CD4-positive, alpha-beta T cell treated with Interferon alpha-2 for 1 hour (primary cell): ENCODE measurements at regions not wholly inside any gene's neighbourhood (a gene's known extent, or its start where the extent isn't known, plus 50 kb on each side); places are given as distances from the start of the nearest gene placed in this dataset.

Experiments
- DNase-seq, 2 donors: peaks; one replicate each; pipeline ENCODE4 v3.0.0-alpha.2; 2020 to 2022

DNA sequence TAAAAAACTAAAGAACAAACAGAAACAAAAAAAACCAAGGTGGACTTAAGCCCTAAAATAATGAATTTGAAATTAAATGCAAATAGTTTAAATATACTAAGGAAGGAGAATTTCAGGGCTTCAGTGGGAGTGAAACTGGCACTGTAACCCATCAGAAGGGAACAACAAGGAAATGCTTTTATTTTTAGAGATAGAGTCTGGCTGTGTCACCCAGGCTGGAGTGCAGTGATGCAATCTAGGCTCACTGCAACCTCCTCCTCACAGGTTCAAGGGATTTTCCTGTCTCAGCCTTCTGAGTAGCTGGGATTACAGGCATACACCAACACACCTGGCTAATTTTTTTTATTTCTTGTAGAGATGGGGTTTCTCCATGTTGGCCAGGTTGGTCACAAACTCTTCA is 625.2 kb upstream of the CDH8 start:
- DNase-seq: no peak

DNA sequence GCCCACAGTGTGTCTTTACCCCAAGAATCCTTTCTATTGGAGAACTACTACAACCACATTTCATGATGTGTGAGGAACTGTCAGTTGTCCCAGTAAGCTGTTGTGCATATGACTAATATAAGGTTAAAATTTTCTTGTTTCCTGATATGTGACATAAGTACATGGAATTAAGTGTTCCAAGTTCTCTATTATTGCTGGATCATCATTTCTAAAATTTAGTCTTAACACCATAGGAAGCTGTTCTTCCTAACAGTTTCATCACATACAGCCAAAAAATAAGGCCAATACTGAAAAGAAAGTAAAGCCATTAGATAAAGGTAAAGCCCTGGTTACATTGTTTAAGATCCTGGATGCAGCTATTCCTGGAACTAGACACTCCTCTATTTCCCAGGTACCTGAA is 620.9 kb upstream of the CDH8 start:
- no peak for DNase-seq

GRCh38 chr16:62652441-62653120 is 616.3 kb upstream of the CDH8 start:
- DNase-seq: no peak

DNA sequence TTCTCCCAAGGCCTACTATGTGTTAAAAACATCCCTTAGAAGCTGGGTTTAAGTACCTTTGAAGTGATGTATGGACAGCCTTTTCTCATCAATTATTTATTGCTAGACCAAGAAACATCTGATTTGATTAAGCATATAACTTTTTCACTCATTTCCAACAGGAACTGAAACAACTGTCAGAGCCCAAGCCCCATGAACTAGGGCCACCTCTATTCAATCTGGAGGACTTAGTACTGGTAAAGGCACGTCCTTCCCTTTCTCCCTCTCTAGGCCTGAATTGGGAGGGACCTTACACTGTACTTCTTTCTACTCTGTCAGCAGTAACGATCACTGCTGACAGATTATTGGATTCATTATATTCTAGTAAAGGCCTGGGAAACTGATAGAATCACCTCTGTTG is 612.0 kb upstream of the CDH8 start:
- DNase-seq: no peak

DNA sequence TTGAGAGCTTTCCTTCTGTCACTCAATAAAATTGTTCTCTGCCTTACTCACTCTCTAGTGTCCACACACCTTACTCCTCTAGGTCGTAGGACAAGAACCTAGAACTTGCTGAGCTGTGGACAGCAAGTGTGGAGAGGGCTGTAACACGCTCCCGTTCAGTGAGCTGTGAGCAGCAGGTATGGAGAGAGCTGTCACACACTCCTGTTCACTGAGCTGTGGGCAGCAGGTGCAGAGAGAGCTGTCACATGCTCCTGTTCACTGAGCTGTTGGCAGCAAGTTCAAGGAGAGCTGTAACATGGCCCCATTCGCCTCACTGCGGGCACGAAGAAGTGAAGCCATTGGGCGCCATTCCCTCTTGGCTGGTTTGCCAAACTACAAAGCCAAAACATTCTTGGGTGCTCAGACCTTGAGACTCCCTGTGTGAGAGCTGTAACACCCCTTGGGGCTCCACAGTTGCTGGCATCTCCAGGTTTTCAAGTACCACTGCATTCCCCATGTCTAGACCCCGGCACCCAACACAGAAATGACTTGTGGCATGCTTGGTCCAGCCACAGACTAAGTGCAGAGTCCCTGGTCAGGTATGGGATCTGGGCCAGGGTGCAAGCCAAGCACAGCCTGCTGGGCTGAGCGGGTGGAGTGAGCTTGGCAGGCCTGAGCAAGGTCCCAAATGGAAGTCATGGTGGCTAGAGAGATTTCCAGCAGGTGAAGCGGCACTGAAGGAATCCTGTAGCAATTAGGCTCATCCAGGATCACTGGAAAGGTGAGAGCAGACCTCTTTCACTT is 608.0 kb upstream of the CDH8 start:
- DNase-seq: no peak

DNA sequence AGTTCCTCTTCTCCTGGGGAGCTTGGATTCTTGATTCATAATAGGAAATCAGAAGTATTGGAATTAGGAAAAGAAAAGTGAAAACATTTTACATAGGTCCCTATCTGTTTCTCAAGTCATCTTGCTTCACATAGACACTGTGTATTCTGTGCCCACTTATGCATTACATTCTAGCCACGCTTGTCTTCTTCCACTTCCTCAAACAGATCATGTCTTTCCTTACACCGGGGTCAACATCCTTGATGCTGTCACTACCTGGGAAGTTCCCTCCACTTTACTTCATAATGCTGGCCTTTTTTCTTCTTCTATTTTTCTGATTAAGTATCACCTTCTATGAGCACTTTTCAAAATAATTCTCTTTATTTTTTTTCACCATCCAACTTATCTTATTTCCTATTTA is 606.4 kb upstream of the CDH8 start:
- DNase-seq: no peak

- DNase-seq: no peak
These were observed 603.7 kb upstream of the CDH8 start for GRCh38 chr16:62639890-62640289.

DNA sequence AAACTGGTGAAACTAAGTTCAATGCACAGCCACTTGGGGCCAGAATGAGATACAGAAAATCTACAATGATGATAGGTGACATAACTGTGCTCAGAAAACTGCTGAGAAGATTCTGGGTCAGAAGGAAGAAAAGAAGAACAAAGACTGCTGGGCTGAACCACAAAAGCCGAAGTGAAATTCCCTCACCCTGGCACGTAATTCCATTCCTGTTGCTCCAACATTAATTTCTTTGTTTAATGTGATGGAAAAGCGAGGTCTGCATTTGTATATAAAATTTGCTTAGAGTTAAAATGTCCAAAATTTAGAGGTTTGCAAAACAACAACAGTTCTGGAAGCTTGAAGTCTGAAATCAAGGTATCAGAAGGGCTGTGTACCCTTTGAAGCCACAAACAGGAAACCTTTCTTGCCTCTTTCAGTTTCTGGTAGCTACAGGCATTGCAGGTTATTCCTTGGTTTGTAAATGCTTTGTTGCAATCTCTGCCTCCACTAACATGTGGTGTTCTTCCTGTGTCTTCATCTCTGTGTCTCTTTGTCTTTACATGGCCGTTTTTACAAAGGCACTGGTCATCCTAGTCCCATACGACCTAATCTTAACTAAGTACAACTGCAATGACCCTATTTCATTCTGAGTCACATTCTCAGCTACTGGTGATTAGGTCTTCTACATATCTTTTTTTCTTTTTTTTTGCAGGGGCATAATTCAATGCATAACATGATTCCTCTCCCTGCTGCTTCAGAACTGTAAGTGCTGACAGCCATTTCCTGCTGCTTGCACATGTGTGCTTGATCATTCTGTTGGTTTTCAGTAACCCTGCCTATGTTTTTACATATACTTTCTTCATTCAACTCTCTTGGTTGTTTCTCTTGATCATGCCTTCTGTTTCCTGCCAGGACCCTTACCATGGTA is 603.0 kb upstream of the CDH8 start:
- peak in 1 of 2 donors; percentile 0 for DNase-seq

DNA sequence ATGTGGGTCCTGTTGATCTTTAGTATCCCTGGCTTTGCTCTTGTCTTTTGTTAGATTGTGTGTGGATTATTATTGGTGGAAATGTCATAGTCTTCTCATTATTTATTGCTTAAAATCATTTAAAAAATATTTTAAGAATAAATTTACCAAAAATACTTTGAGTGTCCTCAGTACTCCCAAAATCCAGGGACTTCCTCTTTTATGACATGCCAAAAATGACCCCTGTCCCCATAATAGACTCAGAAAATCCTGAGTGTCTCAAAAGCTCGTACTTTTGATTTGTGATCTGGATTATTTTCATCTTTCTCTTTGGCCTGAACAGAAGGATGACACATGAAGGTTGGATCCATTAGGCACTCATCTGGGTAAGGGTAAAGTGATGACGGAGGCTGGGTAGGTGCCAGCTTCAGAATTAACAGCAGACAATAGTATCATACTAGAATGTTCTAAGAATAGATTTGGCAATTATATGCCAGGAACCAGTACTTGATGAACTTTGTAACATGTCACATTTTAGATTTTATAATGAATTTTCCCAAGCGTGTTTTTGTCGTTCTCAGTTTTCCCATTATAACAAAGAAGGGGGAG is 602.2 kb upstream of the CDH8 start:
- no peak for DNase-seq

- no peak for DNase-seq
These were observed 589.1 kb upstream of the CDH8 start for GRCh38 chr16:62625326-62625725.

GRCh38 chr16:62620275-62620674 is 584.0 kb upstream of the CDH8 start:
- DNase-seq: no peak

- DNase-seq: no peak
These were observed 579.3 kb upstream of the CDH8 start for GRCh38 chr16:62615526-62615925.

DNA sequence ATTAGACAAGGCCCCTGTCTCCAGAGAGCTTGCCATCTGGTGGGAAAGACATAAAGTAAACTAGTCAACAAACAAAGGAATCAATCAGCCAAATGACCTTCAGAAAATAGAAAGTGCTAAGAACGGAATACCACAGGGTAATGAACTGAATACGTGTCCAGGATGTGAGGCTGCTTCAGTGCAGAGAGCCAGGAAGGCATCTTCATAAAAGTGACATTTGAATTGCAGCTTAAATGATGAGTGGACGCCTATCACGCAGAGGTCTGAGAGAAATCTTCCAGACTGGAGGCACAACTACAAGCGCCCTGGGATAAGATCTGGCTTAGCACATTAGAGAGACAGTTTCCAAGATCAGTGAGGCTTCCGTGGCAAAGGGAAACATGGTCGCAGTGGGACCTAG is 574.1 kb upstream of the CDH8 start:
- DNase-seq: no peak

DNA sequence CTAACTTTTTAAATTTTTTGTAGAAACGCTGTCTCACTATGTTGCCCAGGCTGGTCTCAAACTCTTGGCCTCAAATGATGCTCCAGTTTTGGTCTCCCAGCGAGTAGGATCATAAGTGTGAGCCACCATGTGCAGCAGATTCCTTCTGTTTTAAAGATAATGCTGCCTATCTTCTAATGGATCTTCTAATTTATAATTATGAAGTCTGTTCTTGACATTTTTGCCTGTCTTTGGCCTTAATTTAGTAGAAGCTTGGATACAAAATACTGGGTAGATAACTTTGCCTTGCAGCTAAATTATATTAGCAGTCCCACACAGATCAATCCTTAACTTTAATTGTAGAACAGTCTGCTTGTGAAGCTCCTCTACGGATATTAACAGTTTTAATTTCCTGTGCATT is 566.6 kb upstream of the CDH8 start:
- no peak for DNase-seq

DNA sequence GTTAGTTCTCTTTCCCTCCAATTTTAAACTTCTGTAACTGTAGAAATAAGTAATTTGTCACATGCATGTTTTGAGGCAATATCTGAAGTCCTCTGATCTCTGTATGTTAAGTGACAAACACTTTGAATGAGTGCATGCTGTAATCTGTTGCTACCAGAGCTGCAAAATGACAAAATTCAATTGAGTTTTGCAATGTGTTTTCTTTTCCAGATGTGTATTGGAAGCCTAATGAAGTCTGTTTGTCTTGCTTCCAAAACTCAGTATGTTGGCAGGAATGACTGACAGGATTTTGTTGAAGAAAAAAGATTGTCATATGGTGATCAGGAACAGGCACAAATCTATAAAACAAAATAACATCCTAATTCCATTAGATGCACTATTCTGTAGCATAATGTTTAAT is 561.6 kb upstream of the CDH8 start:
- DNase-seq: no peak

GRCh38 chr16:62596584-62596983 is 560.3 kb upstream of the CDH8 start:
- DNase-seq: no peak

GRCh38 chr16:62596125-62596524 is 559.9 kb upstream of the CDH8 start:
- no peak for DNase-seq

DNA sequence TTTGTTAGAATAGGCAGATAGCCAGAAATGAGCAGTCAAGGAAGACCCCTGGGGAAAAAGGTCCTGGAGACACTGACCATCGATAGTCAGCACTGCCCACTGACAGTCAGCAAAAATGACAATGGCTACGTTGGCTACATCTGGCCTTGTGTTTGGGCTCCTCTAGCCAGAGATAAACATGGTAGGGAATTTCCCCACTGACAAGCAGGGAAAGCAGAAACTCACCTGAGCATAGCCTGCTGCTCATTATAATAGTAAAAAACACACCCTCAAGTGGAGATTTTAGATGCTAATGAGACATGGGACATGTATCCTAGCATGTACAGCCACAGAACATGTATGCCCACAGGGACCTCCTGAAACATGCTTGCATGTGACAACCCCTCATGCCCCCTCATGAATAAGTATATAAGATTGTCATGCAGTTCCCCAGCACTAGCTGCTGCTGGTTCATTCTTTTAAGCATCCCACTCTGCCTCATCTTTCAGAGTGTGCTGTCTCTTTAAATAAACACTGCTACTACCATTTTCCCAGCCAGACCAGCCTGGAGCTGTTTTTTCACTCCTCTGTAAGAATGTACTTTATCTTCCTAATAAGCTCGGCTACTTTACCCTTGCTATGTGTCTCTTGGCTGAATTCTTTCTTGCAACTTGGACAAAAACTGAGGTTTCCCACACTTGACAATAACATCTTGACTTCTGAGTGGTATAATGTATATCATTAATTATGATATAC is 550.1 kb upstream of the CDH8 start:
- DNase-seq: no peak

DNA sequence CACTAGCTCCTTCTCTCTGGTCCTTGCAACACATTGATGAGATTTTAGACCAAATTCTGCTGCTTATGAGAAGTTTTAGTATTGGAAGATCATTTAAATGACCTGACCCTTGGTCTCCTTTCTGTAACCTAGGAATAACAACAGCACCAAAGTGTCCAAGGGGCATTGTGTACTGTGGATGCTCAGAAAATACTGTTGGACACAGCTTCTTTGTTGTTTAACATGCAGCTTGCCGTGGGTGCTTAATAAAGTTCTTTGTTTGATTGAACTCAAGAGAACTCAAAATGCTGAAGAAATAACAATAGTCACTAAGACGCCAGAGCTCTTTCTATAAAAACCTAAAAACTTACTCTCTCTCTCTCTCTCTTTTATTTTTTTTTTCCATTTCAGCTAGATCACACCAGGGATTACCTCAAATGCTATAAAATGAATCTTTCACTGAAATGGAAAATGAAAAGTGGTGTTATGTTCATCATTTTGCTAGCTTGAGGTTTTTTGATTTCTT is 548.9 kb upstream of the CDH8 start:
- no peak for DNase-seq

DNA sequence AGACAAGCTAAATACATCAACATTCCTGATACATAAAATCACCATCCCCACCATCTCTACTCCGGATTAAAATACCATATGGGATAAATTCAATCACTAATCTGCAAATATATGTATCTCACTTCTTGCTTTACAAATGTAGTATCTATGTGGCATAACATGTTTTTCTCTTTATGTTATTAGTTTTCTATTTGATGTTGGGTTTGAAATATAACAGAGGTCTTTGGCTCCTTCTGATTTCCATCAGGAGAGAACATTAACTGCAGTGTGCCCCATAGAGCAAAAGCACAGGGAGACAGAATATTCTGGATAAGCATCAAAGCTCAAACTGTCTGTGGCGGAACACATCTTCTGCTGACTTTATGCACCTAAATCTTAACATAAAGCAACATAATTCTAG is 547.2 kb upstream of the CDH8 start:
- no peak for DNase-seq

GRCh38 chr16:62573466-62573865 is 537.2 kb upstream of the CDH8 start:
- DNase-seq: no peak

DNA sequence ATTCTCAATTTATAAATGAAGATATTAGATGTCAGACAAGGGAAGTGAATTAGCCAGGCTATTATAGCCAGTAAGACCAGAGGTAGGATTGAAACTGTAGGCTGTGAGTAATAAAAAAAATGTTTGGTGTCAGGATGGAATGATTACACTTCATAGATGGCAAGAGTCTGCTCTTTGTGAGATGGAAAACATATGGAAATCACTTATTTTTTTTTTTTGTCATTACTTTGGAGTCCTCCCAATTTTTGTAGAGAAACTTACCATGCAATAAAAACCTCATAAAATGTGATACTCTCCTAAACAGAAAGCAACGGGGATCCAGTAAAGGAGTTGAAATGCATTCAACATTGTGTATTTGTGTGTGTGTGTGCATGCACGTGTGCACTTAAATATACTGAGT is 532.7 kb upstream of the CDH8 start:
- DNase-seq: no peak
